Activated CD8-positive, alpha-beta T cell treated with anti-CD3 and anti-CD28 coated beads for 36 hours (primary cell): ENCODE measurements at regions not wholly inside any gene's neighbourhood (a gene's known extent, or its start where the extent isn't known, plus 50 kb on each side); places are given as distances from the start of the nearest gene placed in this dataset.

Experiments used
- ATAC-seq: fragments of 200-7000 bp; cut with Tn5 transposase; one replicate; pipeline ENCODE4 v1.10.0; 2021; ENCODE audit warnings: mild to moderate bottlenecking, moderate library complexity
- CTCF ChIA-PET: fragments of 350-600 bp; sonication (Branson Sonifier 250); formaldehyde crosslinking; loops from one replicate; lab custom pipeline; 2021; ENCODE audit warnings: antibody characterized with exemption; lab: Charles Lee
- POLR2A ChIA-PET: fragments of 350-600 bp; sonication (Branson Sonifier 250); formaldehyde crosslinking; loops from one replicate; lab custom pipeline; 2021; ENCODE audit warnings: antibody characterized with exemption; lab: Charles Lee
- DNase-seq: peaks from one replicate; pipeline ENCODE4 v3.0.0-alpha.2; 2020
- H3K27ac Mint-ChIP-seq: one replicate; pipeline ENCODE4 v1.8.0; 2021; ENCODE audit warnings: mild to moderate bottlenecking, mixed read lengths
- H3K27me3 Mint-ChIP-seq: one replicate; pipeline ENCODE4 v1.8.0; 2021; ENCODE audit warnings: mixed read lengths
- H3K36me3 Mint-ChIP-seq: one replicate; pipeline ENCODE4 v1.8.0; 2021; ENCODE audit warnings: low read depth, mixed read lengths
- H3K4me1 Mint-ChIP-seq: one replicate; pipeline ENCODE4 v1.8.0; 2021; ENCODE audit warnings: low read depth, mixed read lengths
- H3K4me3 Mint-ChIP-seq: one replicate; pipeline ENCODE4 v1.8.0; 2021; ENCODE audit warnings: mild to moderate bottlenecking, moderate library complexity, mixed read lengths
- H3K9me3 Mint-ChIP-seq: one replicate; pipeline ENCODE4 v1.8.0; 2021; ENCODE audit warnings: mixed read lengths
- CTCF ChIP-seq: fragments of 200-600 bp; IDR thresholded peaks from one replicate; pipeline ENCODE4 v1.8.0; 2022; ENCODE audit warnings: antibody characterized with exemption, mild to moderate bottlenecking
- intact Hi-C: fragments of 100-400 bp; cut with micrococcal nuclease; formaldehyde crosslinking; loops from one replicate; pipeline ENCODE4 v1.10.0; 2022

DNA sequence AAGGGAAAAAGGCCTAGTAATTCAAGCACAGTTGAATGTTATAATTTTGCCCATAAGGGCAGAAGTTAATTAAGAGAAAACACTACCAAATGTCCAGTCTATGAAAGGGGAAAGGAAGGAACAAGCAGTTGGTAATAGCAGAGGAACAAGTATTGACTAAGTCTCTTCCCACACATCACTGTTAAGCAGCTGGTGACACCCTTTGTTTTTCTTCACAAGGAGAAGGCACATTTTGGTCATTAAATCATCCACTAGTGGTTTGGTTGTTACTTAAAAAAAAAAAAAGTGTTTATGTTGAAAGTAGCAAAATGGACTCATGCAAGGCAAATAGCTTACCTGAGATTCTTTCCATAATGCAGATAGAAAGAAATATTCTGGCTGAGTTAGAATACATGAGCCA lies 321.4 kb upstream of the NECTIN3 start:
- ChIA-PET POLR2A (no interaction called here), CTCF (no interaction called here)
- intact Hi-C loops: no loop called here
- Mint-ChIP-seq H3K27ac (no peak overlapping the region), H3K27me3 (peaks cover 1% of the 10 kb centered on the region), H3K36me3 (no peaks in the 10 kb centered on the region), H3K9me3 (no peaks in the 10 kb centered on the region), H3K4me3 (no peak overlapping the region), H3K4me1 (no peaks in the 10 kb centered on the region)
- no peak for ATAC-seq
- no peak for TF ChIP-seq CTCF
- no peak for DNase-seq

DNA sequence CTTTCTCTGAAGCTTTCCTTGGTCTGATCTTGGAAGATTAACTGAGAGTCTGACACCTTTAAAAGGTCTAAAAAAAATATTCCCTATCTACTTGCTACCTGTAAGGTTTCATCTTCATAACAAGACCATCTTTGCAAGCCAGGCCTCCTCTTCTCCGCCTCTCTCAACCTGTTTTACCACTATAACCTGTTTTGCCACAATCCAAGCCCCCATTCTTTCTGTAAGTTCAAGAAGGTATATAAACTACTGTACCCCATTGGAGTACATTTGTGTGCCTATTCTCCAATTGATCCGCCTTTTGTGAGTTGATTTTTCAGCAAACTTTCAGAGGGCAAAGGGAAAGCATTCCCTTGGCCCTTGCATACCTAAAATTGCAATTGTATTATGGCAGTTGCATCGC lies 319.3 kb upstream of the NECTIN3 start:
- intact Hi-C loops: no loop called here
- H3K27me3 Mint-ChIP-seq: peaks cover 1% of the 10 kb centered on the region
- DNase-seq (no peak), ATAC-seq (no peak)
- H3K9me3 Mint-ChIP-seq: no peaks in the 10 kb centered on the region
- no peak for TF ChIP-seq CTCF
- H3K4me1 Mint-ChIP-seq: no peaks in the 10 kb centered on the region
- H3K27ac Mint-ChIP-seq: no peak overlapping the region
- no peak overlapping the region for H3K4me3 Mint-ChIP-seq
- POLR2A ChIA-PET: no interaction called here
- CTCF ChIA-PET: no interaction called here
- no peaks in the 10 kb centered on the region for H3K36me3 Mint-ChIP-seq

DNA sequence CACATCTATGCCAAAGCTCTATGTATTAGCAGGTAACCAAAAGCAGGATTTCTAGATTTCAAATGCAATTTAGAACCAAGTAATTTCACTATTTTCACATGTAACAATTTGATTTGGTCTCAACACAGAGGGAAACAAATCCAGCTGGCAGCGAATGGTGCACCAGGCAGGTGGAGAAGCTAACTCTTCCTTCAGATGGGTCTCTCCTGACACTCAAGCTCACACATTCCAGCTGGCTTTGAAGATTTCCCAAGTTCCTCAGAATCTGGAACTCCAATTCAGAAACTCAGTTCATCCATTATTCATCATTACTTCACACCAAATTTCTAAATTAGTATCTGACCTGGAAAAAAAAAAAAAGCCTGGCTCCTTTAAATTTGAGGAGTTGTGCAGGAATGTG lies 318.1 kb upstream of the NECTIN3 start:
- H3K9me3 Mint-ChIP-seq: no peaks in the 10 kb centered on the region
- no peak overlapping the region for H3K4me3 Mint-ChIP-seq
- no peaks in the 10 kb centered on the region for H3K4me1 Mint-ChIP-seq
- no peak overlapping the region for H3K27ac Mint-ChIP-seq
- no peaks in the 10 kb centered on the region for H3K36me3 Mint-ChIP-seq
- POLR2A ChIA-PET: no interaction called here
- TF ChIP-seq CTCF: no peak
- intact Hi-C loops: no loop called here
- no peak for DNase-seq
- peaks cover 1% of the 10 kb centered on the region for H3K27me3 Mint-ChIP-seq
- CTCF ChIA-PET: no interaction called here
- ATAC-seq: no peak

DNA sequence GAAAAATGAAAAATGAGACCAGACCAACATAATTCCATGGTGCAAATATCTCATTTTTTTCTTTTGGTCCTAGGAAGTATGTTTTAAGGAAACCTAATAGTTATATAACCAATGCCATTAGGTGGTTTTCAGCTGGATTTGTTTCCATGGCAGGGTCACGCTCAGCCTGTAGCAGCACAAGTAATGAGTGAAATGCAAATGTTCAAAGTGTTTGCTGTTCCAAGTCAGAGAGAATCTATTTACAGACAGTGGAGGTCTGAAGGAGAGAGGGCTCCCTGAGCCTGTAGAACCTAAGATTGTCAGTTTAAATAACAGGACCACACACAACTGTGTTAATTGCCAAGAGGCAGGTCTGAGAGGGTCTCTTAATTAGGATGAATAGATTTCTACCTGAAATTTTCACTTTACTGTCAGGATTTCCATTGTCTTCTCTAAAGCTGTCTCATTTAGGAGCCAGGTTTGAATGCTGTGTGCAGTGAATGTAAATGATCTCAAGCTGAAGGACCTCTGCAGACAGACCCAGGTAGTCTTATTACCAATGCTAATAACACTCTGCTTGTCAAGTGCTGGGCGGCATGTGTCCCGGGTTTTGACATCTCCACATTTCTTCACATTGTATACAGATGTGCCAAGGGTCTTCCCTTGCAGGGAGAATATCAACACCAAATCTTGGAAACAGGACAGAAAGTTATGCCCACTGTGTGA lies 317.3 kb upstream of the NECTIN3 start:
- peaks cover 1% of the 10 kb centered on the region for H3K27me3 Mint-ChIP-seq
- no peak overlapping the region for H3K4me3 Mint-ChIP-seq
- intact Hi-C loops: no loop called here
- no peaks in the 10 kb centered on the region for H3K36me3 Mint-ChIP-seq
- H3K27ac Mint-ChIP-seq: no peak overlapping the region
- CTCF ChIA-PET: no interaction called here
- no peak for TF ChIP-seq CTCF
- no peaks in the 10 kb centered on the region for H3K4me1 Mint-ChIP-seq
- ATAC-seq (no peak), DNase-seq (no peak)
- no peaks in the 10 kb centered on the region for H3K9me3 Mint-ChIP-seq
- POLR2A ChIA-PET: no interaction called here

- no peaks in the 10 kb centered on the region for H3K36me3 Mint-ChIP-seq
- no peak for TF ChIP-seq CTCF
- intact Hi-C loops: no loop called here
- CTCF ChIA-PET: no interaction called here
- no peak overlapping the region for H3K4me3 Mint-ChIP-seq
- H3K4me1 Mint-ChIP-seq: no peaks in the 10 kb centered on the region
- no peak for DNase-seq
- POLR2A ChIA-PET: no interaction called here
- H3K9me3 Mint-ChIP-seq: no peaks in the 10 kb centered on the region
- H3K27ac Mint-ChIP-seq: no peak overlapping the region
- peaks cover 1% of the 10 kb centered on the region for H3K27me3 Mint-ChIP-seq
- no peak for ATAC-seq
Observed at GRCh38 chr3:110755345-110755744, 316.3 kb upstream of the NECTIN3 start.
